Astrocyte of the cerebellum (primary cell): ENCODE measurements at regions not wholly inside any gene's neighbourhood (a gene's known extent, or its start where the extent isn't known, plus 50 kb on each side); places are given as distances from the start of the nearest gene placed in this dataset.

Experiments
- DNase-seq: peaks from one replicate; pipeline ENCODE4 v3.0.0-alpha.2; 2011; ENCODE audit warnings: low read depth
- H3K4me3 ChIP-seq: 2 replicates; pipeline ENCODE4 v1.5.1; 2011; ENCODE audit warnings: mild to moderate bottlenecking, low read depth, low read length, moderate library complexity
- in situ Hi-C: cut with HindIII; loops from 2 replicates; pipeline ENCODE4 v1.10.0; 2017; ENCODE audit warnings: low sequenced_read_pairs
- TF ChIP-seq, protein P1 (sequence below): IDR thresholded peaks from 2 replicates; pipeline ENCODE4 v1.5.1; 2012; ENCODE audit warnings: low read length, low read depth, moderate library complexity, mild to moderate bottlenecking; ENCODE audit errors: missing control alignments

DNA sequence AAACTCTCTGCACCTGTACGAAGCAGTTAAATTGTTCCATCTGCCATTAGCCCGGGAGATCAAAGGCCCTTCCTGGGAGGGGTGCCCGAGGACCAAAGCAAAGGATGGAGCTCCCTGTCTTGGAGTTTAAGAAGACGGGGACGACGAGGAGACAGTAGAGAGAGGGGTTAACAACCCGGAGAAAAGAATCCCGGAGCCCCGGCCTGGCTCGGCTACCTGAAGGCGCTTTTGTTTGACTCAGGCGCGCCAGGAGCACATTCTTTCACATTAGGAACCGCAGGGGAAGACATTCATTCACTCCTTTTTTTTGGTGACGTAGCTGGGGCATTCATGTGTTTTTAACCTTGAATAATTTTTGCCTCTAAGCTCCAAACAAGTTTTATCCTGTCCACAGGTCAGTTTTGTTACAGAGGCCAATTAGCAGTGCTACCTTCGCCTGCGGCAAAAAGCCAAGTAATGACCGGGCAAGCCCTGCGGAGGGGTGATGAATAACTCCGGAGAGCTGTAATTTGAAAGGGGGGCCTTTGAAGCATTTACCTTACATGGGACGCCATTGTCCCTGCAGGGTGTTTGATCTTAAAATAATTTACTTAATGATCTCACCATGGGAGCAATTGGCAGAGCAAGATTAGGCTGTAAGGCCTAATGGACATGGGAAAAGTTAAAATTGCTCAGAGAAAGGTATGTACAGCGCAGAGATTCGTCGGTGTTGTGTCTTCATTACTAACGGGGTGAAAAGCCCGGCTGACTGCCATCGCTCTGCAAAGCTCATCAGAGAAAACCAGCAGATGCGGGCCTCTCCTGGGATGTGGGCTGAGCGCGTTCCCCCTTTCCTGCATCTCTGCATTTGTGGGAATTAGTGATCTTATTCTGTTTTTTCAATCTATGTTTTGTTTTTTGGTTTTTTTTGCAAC lies 258.0 kb upstream of the SP4 start:
- H3K4me3 ChIP-seq = no peak overlapping the region
- TF ChIP-seq, protein P1, sequence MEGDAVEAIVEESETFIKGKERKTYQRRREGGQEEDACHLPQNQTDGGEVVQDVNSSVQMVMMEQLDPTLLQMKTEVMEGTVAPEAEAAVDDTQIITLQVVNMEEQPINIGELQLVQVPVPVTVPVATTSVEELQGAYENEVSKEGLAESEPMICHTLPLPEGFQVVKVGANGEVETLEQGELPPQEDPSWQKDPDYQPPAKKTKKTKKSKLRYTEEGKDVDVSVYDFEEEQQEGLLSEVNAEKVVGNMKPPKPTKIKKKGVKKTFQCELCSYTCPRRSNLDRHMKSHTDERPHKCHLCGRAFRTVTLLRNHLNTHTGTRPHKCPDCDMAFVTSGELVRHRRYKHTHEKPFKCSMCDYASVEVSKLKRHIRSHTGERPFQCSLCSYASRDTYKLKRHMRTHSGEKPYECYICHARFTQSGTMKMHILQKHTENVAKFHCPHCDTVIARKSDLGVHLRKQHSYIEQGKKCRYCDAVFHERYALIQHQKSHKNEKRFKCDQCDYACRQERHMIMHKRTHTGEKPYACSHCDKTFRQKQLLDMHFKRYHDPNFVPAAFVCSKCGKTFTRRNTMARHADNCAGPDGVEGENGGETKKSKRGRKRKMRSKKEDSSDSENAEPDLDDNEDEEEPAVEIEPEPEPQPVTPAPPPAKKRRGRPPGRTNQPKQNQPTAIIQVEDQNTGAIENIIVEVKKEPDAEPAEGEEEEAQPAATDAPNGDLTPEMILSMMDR = no peak
- in situ Hi-C loops = no loop called here
- DNase-seq = no peak

DNA sequence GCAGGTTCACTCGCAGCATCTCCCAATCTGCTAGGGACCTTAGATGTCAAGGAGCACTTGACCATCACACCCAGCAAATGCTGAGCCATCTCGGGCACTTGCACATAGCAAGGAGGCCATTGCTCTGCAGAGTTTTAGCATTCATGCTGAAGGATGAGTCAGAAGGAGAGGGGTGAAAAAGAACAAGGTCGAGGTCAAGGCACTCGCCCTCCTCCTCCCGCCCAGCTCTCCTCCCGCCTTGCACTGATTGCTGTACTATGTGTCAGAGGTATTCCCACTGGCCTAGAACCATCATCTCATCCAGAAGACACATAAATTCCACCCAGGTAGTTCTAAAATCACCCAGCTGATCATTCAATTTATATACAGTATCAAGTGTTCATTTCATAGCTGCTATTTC lies 255.1 kb upstream of the SP4 start:
- H3K4me3 ChIP-seq = no peak overlapping the region
- DNase-seq = no peak
- in situ Hi-C loops = no loop called here
- TF ChIP-seq, protein P1 = no peak

DNA sequence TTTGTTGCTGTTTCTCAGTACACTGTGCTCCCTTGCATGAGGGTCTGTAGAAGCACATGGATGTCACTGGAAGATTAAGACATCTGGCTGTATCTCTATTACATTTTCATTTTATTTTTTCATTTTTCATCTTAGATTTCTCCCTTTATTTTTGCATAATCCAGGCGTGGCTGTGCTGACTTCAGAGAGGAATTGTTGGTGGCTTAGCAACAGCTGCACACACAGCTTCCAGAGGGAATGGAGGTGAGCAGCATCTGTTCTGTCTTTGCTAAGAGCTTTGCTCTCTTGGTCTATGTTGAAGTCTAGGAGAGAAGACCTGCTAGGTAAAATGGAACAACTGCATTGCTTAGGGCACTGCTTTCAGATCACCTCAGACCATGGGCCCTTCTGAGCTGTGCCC lies 254.4 kb upstream of the SP4 start:
- no peak for DNase-seq
- TF ChIP-seq, protein P1 = no peak
- H3K4me3 ChIP-seq = no peak overlapping the region
- in situ Hi-C loops = no loop called here

DNA sequence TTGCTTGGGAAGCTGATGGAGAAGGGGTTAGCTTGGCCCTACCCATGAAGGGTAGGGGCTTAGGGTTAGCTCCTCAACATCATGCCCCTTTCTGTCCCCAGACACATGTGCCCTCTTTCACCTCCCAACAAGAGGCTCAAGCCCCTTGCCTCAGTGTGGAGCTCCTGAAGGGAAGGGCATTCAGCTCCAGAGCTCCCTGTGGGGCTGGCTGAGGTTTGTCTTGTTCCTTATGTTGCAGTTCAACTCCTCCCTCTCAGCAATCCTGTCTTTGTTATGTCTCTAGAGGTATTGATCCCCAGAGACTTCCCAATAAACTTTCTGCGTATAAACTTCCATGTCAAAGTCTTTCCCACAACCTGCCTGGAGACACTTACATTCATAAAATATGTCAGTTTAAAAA lies 252.2 kb upstream of the SP4 start:
- no peak overlapping the region for H3K4me3 ChIP-seq
- in situ Hi-C loops = no loop called here
- TF ChIP-seq, protein P1 = no peak
- DNase-seq = no peak

DNA sequence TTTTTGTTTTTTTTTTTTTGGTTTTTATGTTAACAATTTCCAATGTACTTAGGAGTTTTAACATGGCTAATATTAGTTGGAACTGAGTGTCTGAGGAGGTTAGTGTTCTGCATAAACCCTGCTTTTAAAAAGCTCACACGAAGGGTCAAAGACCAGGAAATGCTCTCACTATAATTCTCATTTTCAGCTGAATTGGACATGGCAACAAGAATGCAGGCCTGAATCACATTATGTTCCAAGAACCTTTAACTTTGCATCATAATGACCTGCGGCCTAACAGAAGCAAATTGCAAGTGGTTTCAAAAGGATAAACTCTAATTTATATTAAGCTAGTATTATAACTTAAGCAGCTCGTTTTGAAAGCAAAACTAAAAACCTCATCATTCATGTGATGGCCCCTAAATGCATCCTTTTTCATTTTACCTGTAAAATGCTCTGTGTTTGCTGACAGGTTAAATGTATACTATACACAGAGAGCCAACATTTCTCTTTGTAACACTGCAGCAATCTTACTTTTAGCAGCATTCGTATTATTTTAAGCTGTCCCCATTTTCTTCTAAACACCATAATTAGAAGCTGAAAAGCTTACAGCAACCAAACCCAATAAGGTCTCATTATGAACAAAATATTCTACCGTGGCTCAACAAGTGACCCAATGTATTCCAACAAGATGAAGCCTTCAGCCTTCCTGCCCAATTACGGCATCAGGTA lies 242.8 kb upstream of the SP4 start:
- TF ChIP-seq, protein P1 = no peak
- H3K4me3 ChIP-seq = no peak overlapping the region
- in situ Hi-C loops = no loop called here
- no peak for DNase-seq

DNA sequence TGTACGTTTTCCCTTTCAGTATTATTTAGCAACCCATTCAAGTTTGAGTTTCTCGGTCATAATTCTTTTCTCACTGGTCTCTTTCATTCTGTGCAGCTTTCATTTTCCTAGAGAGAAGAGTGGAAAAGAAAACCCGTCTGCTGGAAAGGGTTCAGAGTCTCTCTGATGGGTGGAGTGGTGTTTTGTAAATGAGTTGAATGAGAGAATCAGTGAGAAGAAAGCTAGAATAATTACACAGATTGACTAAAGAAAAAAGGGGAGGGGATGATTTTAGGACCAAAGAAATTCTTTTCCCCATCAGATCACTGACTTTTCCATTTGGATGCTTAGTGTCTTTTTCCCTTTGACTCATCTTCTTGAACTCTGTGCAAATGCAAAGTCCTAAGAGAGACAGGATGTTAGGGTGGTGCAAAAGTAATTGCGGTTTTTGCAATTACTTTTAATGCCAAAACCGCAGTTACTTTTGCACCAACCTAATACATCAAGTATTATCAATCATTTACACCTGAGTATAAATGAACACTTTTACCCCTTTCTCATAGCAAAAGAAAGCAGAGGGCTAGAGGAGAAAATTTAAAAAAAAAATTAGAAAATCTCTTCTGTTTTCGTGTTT lies 242.1 kb upstream of the SP4 start:
- DNase-seq = no peak
- no peak overlapping the region for H3K4me3 ChIP-seq
- TF ChIP-seq, protein P1 = no peak
- in situ Hi-C loops = no loop called here
